Spleen (tissue), 11 donors: ENCODE measurements at regions not wholly inside any gene's neighbourhood (a gene's known extent, or its start where the extent isn't known, plus 50 kb on each side); places are given as distances from the start of the nearest gene placed in this dataset.

ENCODE experiments used
- DNase-seq: peaks from one replicate; pipeline ENCODE4 v3.0.0-alpha.2; 2020
- H3K27ac ChIP-seq, 8 donors: fragments of 200-600 bp; sonication (generic) in 7 of 8; 1 replicate in 4 of 8; 2 replicates in 4 of 8; pipeline versions ENCODE4 v1.5.0 to v1.8.0; 2016 to 2021; ENCODE audit warnings: inconsistent platforms in 4 of 8, mild to moderate bottlenecking in 4 of 8, moderate library complexity in 1 of 8
- H3K27me3 ChIP-seq, 7 donors: fragments of 200-600 bp; sonication (generic) in 6 of 7; replicated peaks in 1 of 7; 1 replicate in 4 of 7; 2 replicates in 3 of 7; pipeline versions ENCODE4 v1.5.0 to v1.8.0; 2016 to 2021; ENCODE audit warnings: inconsistent platforms in 3 of 7, mild to moderate bottlenecking in 1 of 7
- H3K36me3 ChIP-seq, 6 donors: fragments of 200-600 bp; sonication (generic) in 5 of 6; 1 replicate in 4 of 6; 2 replicates in 2 of 6; pipeline versions ENCODE4 v1.5.0 to v1.8.0; 2016 to 2021; ENCODE audit warnings: inconsistent platforms in 2 of 6
- H3K4me1 ChIP-seq, 6 donors: fragments of 200-600 bp; sonication (generic) in 5 of 6; 1 replicate in 3 of 6; 2 replicates in 3 of 6; pipeline versions ENCODE4 v1.5.0 to v1.8.0; 2016 to 2021; ENCODE audit warnings: inconsistent platforms in 3 of 6
- H3K4me3 ChIP-seq, 8 donors: fragments of 200-600 bp; sonication (generic) in 7 of 8; 1 replicate in 4 of 8; 2 replicates in 4 of 8; pipeline versions ENCODE4 v1.5.0 to v1.8.0; 2016 to 2021; ENCODE audit warnings: inconsistent platforms in 4 of 8, mild to moderate bottlenecking in 4 of 8, moderate library complexity in 2 of 8
- H3K9me3 ChIP-seq, 8 donors: fragments of 200-600 bp; sonication (generic) in 7 of 8; 1 replicate in 4 of 8; 2 replicates in 4 of 8; pipeline versions ENCODE4 v1.5.0 to v1.8.0; 2016 to 2021; ENCODE audit warnings: inconsistent platforms in 4 of 8
- CTCF ChIP-seq, 11 experiments: fragments of 200-600 bp in 7 of 11; fragments of 450-650 bp in 4 of 11; sonication (generic) in 4 of 11; IDR thresholded peaks in 8 of 11; conservative IDR thresholded peaks in 3 of 11; 1 replicate in 7 of 11; 2 replicates in 4 of 11; pipeline versions ENCODE4 v1.4.0 to v1.8.0; 2016 to 2021; ENCODE audit warnings: antibody characterized with exemption in 11 of 11, inconsistent platforms in 4 of 11, mild to moderate bottlenecking in 1 of 11
- POLR2A ChIP-seq, 3 donors: fragments of 450-650 bp; IDR thresholded peaks; one replicate each; pipeline ENCODE4 v1.5.1; 2017; ENCODE audit warnings: antibody characterized with exemption in 3 of 3, mild to moderate bottlenecking in 1 of 3
- POLR2AphosphoS5 ChIP-seq, 3 donors: sonication (generic); formaldehyde crosslinking; IDR thresholded peaks; one replicate each; pipeline ENCODE4 v1.5.1; 2017; ENCODE audit warnings: antibody characterized with exemption in 3 of 3
- WGBS, 5 donors: extraction: QIAGEN DNeasy Blood & Tissue Kit in 3 of 5; methylation state at CpG; one replicate each; pipeline versions ENCODE4 v1.1.5 to v1.1.7; 2013 to 2018; 5-methylcytosine and 5-hydroxymethylcytosine counted together
- intact Hi-C: fragments of 100-400 bp; cut with DNase I; formaldehyde crosslinking; loops from one replicate; pipeline ENCODE4 v1.15.0; 2023; ENCODE audit warnings: low total_unique reads
- donor health status: healthy with polysubstance abuse.
- donor health status: DM: no; HTN: no; CAD: no; lungs with moderate emphysema.
- donor health status: DM: no; HTN: no; CAD: no.
- donor health status: Bipolar disorder and iron deficiency.
- donor health status: healthy.
- donor health status: DM: no; HTN: no; CAD: no.
- donor health status: DM: yes; HTN: yes; CAD: no.

GRCh38 chr9:31347082-31347617 is 1037.3 kb upstream of the ACO1 start:
- Histone ChIP-seq H3K36me3 (no peaks in the 10 kb centered on the region), H3K27me3 (no peaks in the 10 kb centered on the region), H3K9me3 (peaks cover 0 to 12% (median 8%) of the 10 kb centered on the region in 8 donors), H3K4me3 (peak overlapping the region in 1 of 8 donors; percentile 27), H3K4me1 (peaks cover 8 to 21% (median 11%) of the 10 kb centered on the region in 6 donors), H3K27ac (peak overlapping the region; percentile 74 to 86 (median 82))
- TF ChIP-seq POLR2A (IDR thresholded peaks at IDR 0.05) (no peak), POLR2AphosphoS5 (IDR thresholded peaks at IDR 0.05) (no peak), CTCF (IDR thresholded peaks at IDR 0.05 in 8 of 11, conservative IDR thresholded peaks at IDR 0.05 in 3 of 11) (no peak)
- WGBS, 5 donors = 19 to 30% (median 28%) methylated on average over 6 of the region's 6 CpGs
- intact Hi-C loops = no loop called here
- DNase-seq = no peak

GRCh38 chr9:31355159-31355882 is 1029.1 kb upstream of the ACO1 start:
- DNase-seq = no peak
- no peak for TF ChIP-seq POLR2AphosphoS5 (IDR thresholded peaks at IDR 0.05)
- TF ChIP-seq POLR2A (IDR thresholded peaks at IDR 0.05) = no peak
- no peak for TF ChIP-seq CTCF (IDR thresholded peaks at IDR 0.05 in 8 of 11, conservative IDR thresholded peaks at IDR 0.05 in 3 of 11)
- no peaks in the 10 kb centered on the region for H3K36me3 ChIP-seq
- no peaks in the 10 kb centered on the region for H3K9me3 ChIP-seq
- 89 to 95% (median 92%) methylated on average over 5 of the region's 5 CpGs for WGBS, 5 donors
- intact Hi-C loops = no loop called here
- no peak overlapping the region for H3K4me3 ChIP-seq
- no peaks in the 10 kb centered on the region for H3K27me3 ChIP-seq
- H3K4me1 ChIP-seq = no peaks in the 10 kb centered on the region
- no peak overlapping the region for H3K27ac ChIP-seq

GRCh38 chr9:31355965-31356364 is 1028.5 kb upstream of the ACO1 start:
- Histone ChIP-seq H3K27ac (no peak overlapping the region), H3K27me3 (no peaks in the 10 kb centered on the region), H3K36me3 (no peaks in the 10 kb centered on the region), H3K4me3 (no peak overlapping the region), H3K4me1 (no peaks in the 10 kb centered on the region), H3K9me3 (no peaks in the 10 kb centered on the region)
- TF ChIP-seq POLR2A (IDR thresholded peaks at IDR 0.05) (no peak), POLR2AphosphoS5 (IDR thresholded peaks at IDR 0.05) (no peak), CTCF (IDR thresholded peaks at IDR 0.05 in 8 of 11, conservative IDR thresholded peaks at IDR 0.05 in 3 of 11) (no peak)
- intact Hi-C loops = no loop called here
- no peak for DNase-seq

GRCh38 chr9:31359071-31359470 is 1025.4 kb upstream of the ACO1 start:
- no peaks in the 10 kb centered on the region for H3K4me1 ChIP-seq
- H3K9me3 ChIP-seq = no peaks in the 10 kb centered on the region
- no peak for DNase-seq
- H3K36me3 ChIP-seq = no peaks in the 10 kb centered on the region
- H3K4me3 ChIP-seq = no peak overlapping the region
- intact Hi-C loops = no loop called here
- TF ChIP-seq POLR2AphosphoS5 (IDR thresholded peaks at IDR 0.05) (no peak), CTCF (IDR thresholded peaks at IDR 0.05 in 8 of 11, conservative IDR thresholded peaks at IDR 0.05 in 3 of 11) (no peak), POLR2A (IDR thresholded peaks at IDR 0.05) (no peak)
- no peak overlapping the region for H3K27ac ChIP-seq
- H3K27me3 ChIP-seq = no peaks in the 10 kb centered on the region
